Activated T-helper 1 cell treated with anti-CD3 and anti-CD28 coated beads, Interleukin-12 subunit alpha, Interleukin-12 subunit beta, Interleukin-2, Interleukin-4 antibody, amounts not matched to agents 30 ng/mL and 10 ng/mL and 1 ng/mL, durations not matched to agents 14 hours and 24 hours and 36 hours (primary cell): ENCODE measurements at regions not wholly inside any gene's neighbourhood (a gene's known extent, or its start where the extent isn't known, plus 50 kb on each side); places are given as distances from the start of the nearest gene placed in this dataset.

Source experiments
- DNase-seq: peaks from one replicate; pipeline ENCODE4 v3.0.0; 2021; ENCODE audit warnings: low spot score
- H3K27ac Mint-ChIP-seq: one replicate; pipeline ENCODE4 v1.8.0; 2021; ENCODE audit warnings: mild to moderate bottlenecking, mixed read lengths
- H3K27me3 Mint-ChIP-seq: one replicate; pipeline ENCODE4 v1.8.0; 2022; ENCODE audit warnings: mild to moderate bottlenecking, moderate library complexity, mixed read lengths; ENCODE audit not compliant: insufficient read depth
- H3K36me3 Mint-ChIP-seq: one replicate; pipeline ENCODE4 v1.8.0; 2021; ENCODE audit warnings: low read depth, mixed read lengths
- H3K4me1 Mint-ChIP-seq: one replicate; pipeline ENCODE4 v1.8.0; 2021; ENCODE audit warnings: low read depth, mixed read lengths
- H3K4me3 Mint-ChIP-seq: one replicate; pipeline ENCODE4 v1.8.0; 2021; ENCODE audit warnings: mild to moderate bottlenecking, moderate library complexity, mixed read lengths
- H3K9me3 Mint-ChIP-seq: one replicate; pipeline ENCODE4 v1.8.0; 2021; ENCODE audit warnings: mixed read lengths
- intact Hi-C: fragments of 100-400 bp; cut with micrococcal nuclease; formaldehyde crosslinking; loops from one replicate; pipeline ENCODE4 v1.15.1; 2024

GRCh38 chr4:31365006-31365690 lies 645.0 kb downstream of the PCDH7 start:
- no peaks in the 10 kb centered on the region for H3K4me1 Mint-ChIP-seq
- intact Hi-C loops: no loop called here
- H3K36me3 Mint-ChIP-seq: no peaks in the 10 kb centered on the region
- no peak for DNase-seq
- H3K4me3 Mint-ChIP-seq: no peak overlapping the region
- H3K27me3 Mint-ChIP-seq: no peaks in the 10 kb centered on the region
- H3K27ac Mint-ChIP-seq: no peak overlapping the region
- no peaks in the 10 kb centered on the region for H3K9me3 Mint-ChIP-seq

DNA sequence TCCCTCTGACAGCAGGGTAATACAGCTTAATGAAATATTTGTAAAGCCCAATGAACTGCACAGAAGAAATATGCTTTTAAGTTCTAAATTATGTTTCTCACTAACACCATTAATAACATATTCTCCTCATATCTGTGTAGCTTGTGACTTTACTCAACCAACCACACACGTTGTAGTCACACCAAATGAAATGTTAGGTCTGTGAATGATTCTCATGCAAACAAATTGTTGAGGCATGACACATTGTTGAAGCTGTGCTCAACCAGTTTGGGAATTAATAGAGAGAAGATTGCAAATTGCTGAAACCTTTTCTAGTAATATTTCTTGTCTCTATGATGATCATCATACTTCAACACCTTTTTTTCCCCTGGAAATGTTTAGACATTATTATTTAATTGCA lies 645.9 kb downstream of the PCDH7 start:
- Mint-ChIP-seq H3K36me3 (no peaks in the 10 kb centered on the region), H3K27me3 (no peaks in the 10 kb centered on the region), H3K9me3 (no peaks in the 10 kb centered on the region), H3K4me1 (no peaks in the 10 kb centered on the region), H3K27ac (no peak overlapping the region), H3K4me3 (no peak overlapping the region)
- intact Hi-C loops: no loop called here
- DNase-seq: no peak

DNA sequence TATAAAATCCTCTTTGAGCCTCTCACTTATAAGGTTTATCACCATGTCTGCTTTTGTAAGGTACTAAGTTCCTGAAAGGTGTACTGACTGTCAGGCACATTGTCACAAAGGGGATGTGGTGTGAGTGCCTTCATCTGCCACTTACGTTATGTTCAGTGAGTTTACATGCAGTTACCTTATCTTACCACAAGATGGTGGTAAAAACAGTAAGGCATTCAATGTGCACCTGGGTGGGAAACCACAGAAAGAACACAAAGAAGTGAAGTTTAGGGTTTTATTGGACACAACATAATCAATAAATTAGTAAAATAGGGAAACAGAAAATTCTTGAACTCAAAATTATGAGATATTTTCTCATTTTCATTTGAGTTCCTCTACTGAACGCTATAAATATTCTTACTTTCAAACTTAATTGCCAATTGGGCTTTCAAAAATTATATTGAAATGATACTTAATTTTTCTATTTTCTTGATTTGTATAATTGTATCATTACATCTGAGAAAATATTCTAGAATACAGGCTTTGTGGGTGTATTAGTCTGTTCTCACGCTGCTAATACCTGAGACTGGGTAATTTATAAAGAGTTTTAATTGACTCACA lies 650.8 kb downstream of the PCDH7 start:
- no peak overlapping the region for H3K27ac Mint-ChIP-seq
- H3K36me3 Mint-ChIP-seq: no peaks in the 10 kb centered on the region
- H3K27me3 Mint-ChIP-seq: no peaks in the 10 kb centered on the region
- intact Hi-C loops: no loop called here
- DNase-seq: no peak
- H3K4me1 Mint-ChIP-seq: no peaks in the 10 kb centered on the region
- H3K9me3 Mint-ChIP-seq: peaks cover 1% of the 10 kb centered on the region
- H3K4me3 Mint-ChIP-seq: no peak overlapping the region

- DNase-seq: no peak
- Mint-ChIP-seq H3K27me3 (no peaks in the 10 kb centered on the region), H3K36me3 (no peaks in the 10 kb centered on the region), H3K27ac (no peak overlapping the region), H3K4me3 (no peak overlapping the region), H3K4me1 (no peaks in the 10 kb centered on the region), H3K9me3 (peaks cover 4% of the 10 kb centered on the region)
- intact Hi-C loops: no loop called here
Measured at GRCh38 chr4:31374256-31374960, 654.2 kb downstream of the PCDH7 start.

GRCh38 chr4:31375936-31376335 lies 655.8 kb downstream of the PCDH7 start:
- no peak for DNase-seq
- H3K9me3 Mint-ChIP-seq: peaks cover 4% of the 10 kb centered on the region
- H3K36me3 Mint-ChIP-seq: no peaks in the 10 kb centered on the region
- H3K27ac Mint-ChIP-seq: no peak overlapping the region
- intact Hi-C loops: no loop called here
- no peaks in the 10 kb centered on the region for H3K4me1 Mint-ChIP-seq
- no peak overlapping the region for H3K4me3 Mint-ChIP-seq
- no peaks in the 10 kb centered on the region for H3K27me3 Mint-ChIP-seq

DNA sequence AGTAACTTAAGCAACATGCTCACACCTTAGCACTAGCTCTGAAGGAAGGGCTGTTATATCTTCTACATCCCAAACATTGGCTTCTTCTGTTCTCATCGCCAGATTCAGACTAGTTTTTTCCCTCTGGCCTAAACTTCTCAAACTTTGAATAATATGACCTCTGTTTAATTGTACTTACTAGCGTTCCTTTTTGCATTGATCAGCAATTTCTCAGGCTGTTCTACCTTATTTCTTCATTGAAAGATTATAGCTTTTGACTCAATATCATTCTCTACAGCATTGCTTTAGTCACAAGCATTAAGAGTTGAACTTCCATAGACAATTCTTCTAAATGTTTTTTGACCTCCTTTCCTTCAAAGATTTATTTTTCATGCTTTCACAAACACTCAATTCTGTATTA lies 659.2 kb downstream of the PCDH7 start:
- peaks cover 4% of the 10 kb centered on the region for H3K9me3 Mint-ChIP-seq
- H3K27ac Mint-ChIP-seq: no peak overlapping the region
- no peak for DNase-seq
- no peak overlapping the region for H3K4me3 Mint-ChIP-seq
- H3K36me3 Mint-ChIP-seq: no peaks in the 10 kb centered on the region
- H3K27me3 Mint-ChIP-seq: no peaks in the 10 kb centered on the region
- intact Hi-C loops: no loop called here
- no peaks in the 10 kb centered on the region for H3K4me1 Mint-ChIP-seq

- H3K36me3 Mint-ChIP-seq: no peaks in the 10 kb centered on the region
- intact Hi-C loops: no loop called here
- H3K27ac Mint-ChIP-seq: no peak overlapping the region
Measured at GRCh38 chr4:31383767-31384166, 663.6 kb downstream of the PCDH7 start.

DNA sequence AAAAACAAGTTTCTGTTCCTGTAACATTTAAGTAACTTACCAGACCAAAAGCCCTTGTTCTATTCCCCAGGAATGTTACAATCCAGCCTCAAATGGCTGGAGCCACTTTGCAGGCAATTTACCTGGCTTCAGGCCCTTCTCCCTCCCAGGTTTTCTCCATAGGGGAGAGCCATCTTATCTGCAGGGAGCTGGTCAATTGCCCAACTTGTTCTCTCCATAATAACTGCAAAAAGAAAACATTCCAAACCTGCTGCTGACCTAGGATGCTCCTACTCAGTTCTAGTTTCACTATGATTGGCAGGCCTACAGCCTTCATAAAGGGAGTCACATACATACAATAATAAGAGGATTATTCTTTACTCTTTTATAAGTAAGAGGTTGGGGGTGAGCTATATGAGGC lies 670.7 kb downstream of the PCDH7 start:
- intact Hi-C loops: no loop called here
- Mint-ChIP-seq H3K36me3 (no peaks in the 10 kb centered on the region), H3K4me1 (no peaks in the 10 kb centered on the region), H3K4me3 (no peak overlapping the region), H3K27ac (no peak overlapping the region), H3K9me3 (peaks cover 3% of the 10 kb centered on the region), H3K27me3 (no peaks in the 10 kb centered on the region)
- no peak for DNase-seq

More at GRCh38 chr4:31383767-31384166, 663.6 kb downstream of the PCDH7 start:
- H3K4me3 Mint-ChIP-seq: no peak overlapping the region
- no peaks in the 10 kb centered on the region for H3K9me3 Mint-ChIP-seq
- DNase-seq: no peak
- H3K27me3 Mint-ChIP-seq: no peaks in the 10 kb centered on the region
- H3K4me1 Mint-ChIP-seq: no peaks in the 10 kb centered on the region

DNA sequence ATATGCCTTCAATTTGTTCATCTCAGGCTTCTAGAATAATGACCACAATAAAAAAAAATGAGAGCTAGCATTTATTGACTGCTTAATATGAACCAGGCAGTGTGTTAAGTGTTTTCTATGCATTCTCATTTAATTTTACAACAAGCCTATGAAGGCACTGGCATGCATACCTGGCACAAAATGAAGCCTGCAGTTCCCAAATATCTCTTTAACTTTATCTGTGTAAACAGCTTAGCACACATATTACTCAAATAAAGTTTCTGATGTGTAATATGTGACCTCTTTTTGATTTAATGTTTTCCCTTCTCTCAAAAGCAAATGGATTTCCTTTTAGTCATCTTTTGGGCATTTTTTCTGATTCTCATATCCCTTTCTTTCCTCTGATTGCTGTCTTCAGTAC lies 671.8 kb downstream of the PCDH7 start:
- no peaks in the 10 kb centered on the region for H3K36me3 Mint-ChIP-seq
- no peak overlapping the region for H3K4me3 Mint-ChIP-seq
- no peaks in the 10 kb centered on the region for H3K4me1 Mint-ChIP-seq
- H3K27me3 Mint-ChIP-seq: no peaks in the 10 kb centered on the region
- H3K9me3 Mint-ChIP-seq: peaks cover 3% of the 10 kb centered on the region
- no peak overlapping the region for H3K27ac Mint-ChIP-seq
- intact Hi-C loops: no loop called here
- no peak for DNase-seq

DNA sequence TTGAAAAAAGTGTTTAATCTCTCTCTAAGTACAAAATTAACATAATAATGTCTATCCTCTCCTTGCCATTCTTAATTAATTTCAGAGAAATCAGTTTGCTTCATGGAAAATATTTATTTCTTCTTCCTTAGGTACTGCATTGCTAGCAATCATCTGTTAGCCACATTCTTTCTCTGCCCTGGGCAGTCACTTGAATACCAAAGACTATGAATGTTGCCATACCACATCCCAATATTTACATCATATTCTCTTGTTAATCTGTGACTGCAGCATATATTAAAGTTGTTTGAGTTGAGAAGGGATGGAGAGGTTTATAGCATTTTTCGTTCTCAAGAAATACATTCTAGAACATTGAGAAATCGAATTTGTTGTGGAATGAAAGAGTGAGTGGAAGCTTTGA lies 672.8 kb downstream of the PCDH7 start:
- intact Hi-C loops: no loop called here
- H3K4me1 Mint-ChIP-seq: no peaks in the 10 kb centered on the region
- no peak overlapping the region for H3K4me3 Mint-ChIP-seq
- DNase-seq: no peak
- H3K9me3 Mint-ChIP-seq: peaks cover 3% of the 10 kb centered on the region
- H3K27me3 Mint-ChIP-seq: no peaks in the 10 kb centered on the region
- H3K27ac Mint-ChIP-seq: no peak overlapping the region
- no peaks in the 10 kb centered on the region for H3K36me3 Mint-ChIP-seq

DNA sequence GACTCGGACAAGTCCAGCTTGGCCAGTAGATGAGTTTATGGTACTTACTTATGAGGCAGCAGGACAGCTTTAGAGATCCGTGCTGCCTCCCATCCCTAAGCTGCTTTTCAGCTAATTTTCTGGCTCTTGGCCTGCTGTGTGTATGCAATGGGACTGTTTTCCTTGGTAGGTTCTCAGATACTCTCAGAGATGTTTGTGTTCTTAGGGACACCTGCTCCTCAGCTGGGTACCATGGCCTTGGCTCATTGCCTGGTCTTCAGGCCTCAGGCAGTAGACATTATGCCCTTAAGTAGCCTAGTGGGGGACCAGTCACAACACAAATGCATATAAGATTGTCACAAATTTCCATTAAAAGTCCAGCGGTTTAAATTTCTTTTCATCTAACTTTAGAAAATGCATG lies 688.0 kb downstream of the PCDH7 start:
- intact Hi-C loops: no loop called here
- H3K27me3 Mint-ChIP-seq: no peaks in the 10 kb centered on the region
- no peaks in the 10 kb centered on the region for H3K4me1 Mint-ChIP-seq
- H3K4me3 Mint-ChIP-seq: no peak overlapping the region
- H3K27ac Mint-ChIP-seq: no peak overlapping the region
- DNase-seq: no peak
- H3K36me3 Mint-ChIP-seq: no peaks in the 10 kb centered on the region
- peaks cover 6% of the 10 kb centered on the region for H3K9me3 Mint-ChIP-seq

DNA sequence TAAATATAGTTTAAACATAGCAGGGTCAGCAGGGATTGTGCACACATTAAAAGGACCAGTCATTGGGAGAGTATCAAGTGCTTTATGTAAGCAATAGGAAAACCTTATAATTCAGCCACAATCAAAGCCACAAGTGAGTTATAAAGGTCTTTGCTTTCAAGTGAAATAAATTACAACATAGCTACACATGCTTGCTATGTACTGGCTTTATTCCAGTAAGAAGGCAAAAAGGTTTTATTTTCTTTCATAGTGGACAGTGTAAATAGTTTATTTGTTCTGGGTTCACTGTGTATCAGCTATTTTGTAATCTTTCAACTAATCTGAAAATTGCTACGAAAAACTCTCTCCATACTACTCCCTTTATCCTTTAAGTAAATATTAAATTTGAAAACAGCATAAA lies 691.4 kb downstream of the PCDH7 start:
- no peaks in the 10 kb centered on the region for H3K4me1 Mint-ChIP-seq

GRCh38 chr4:31415629-31416028 lies 695.5 kb downstream of the PCDH7 start:
- no peak overlapping the region for H3K27ac Mint-ChIP-seq
- H3K4me3 Mint-ChIP-seq: no peak overlapping the region
- no peak for DNase-seq
- no peaks in the 10 kb centered on the region for H3K36me3 Mint-ChIP-seq
- intact Hi-C loops: no loop called here
- H3K4me1 Mint-ChIP-seq: no peaks in the 10 kb centered on the region
- no peaks in the 10 kb centered on the region for H3K27me3 Mint-ChIP-seq
- peaks cover 5% of the 10 kb centered on the region for H3K9me3 Mint-ChIP-seq

More for the DNA sequence above, 691.4 kb downstream of the PCDH7 start:
- Mint-ChIP-seq H3K27me3 (no peaks in the 10 kb centered on the region), H3K27ac (no peak overlapping the region), H3K36me3 (no peaks in the 10 kb centered on the region), H3K4me3 (no peak overlapping the region), H3K9me3 (peaks cover 5% of the 10 kb centered on the region)
- no peak for DNase-seq
- intact Hi-C loops: no loop called here
